K562 (cell line): ENCODE measurements at regions not wholly inside any gene's neighbourhood (a gene's known extent, or its start where the extent isn't known, plus 50 kb on each side); places are given as distances from the start of the nearest gene placed in this dataset.

Source experiments
- CTCF ChIP-seq, 3 experiments: IDR thresholded peaks in 2 of 3; conservative IDR thresholded peaks in 1 of 3; 2 replicates each; pipeline ENCODE4 v1.5.1; 2011 to 2012; ENCODE audit warnings: low read length in 3 of 3, mild to moderate bottlenecking in 3 of 3, control low read depth in 2 of 3, improper control_type of control experiment in 1 of 3, inconsistent platforms in 1 of 3, low read depth in 1 of 3, mixed read lengths in 1 of 3, moderate library complexity in 1 of 3; ENCODE audit not compliant: insufficient read depth in 2 of 3
- EP300 ChIP-seq: IDR thresholded peaks from 2 replicates; pipeline ENCODE4 v1.6.1; 2012; ENCODE audit warnings: low read length, improper control_type of control experiment
- ESRRA ChIP-seq: fragments of 450-650 bp; IDR thresholded peaks from 2 replicates; pipeline ENCODE4 v1.6.1; 2014; ENCODE audit warnings: low read depth, mild to moderate bottlenecking, moderate library complexity, borderline replicate concordance
- POLR2A ChIP-seq: fragments of 450-650 bp; conservative IDR thresholded peaks from 2 replicates; pipeline ENCODE4 v1.6.1; 2016
- SMC3 ChIP-seq: conservative IDR thresholded peaks from 2 replicates; pipeline ENCODE4 v1.6.1; 2011; ENCODE audit warnings: low read depth, low read length, improper control_type of control experiment; ENCODE audit not compliant: insufficient read depth
- SP1 ChIP-seq: sonication (generic); formaldehyde crosslinking; IDR thresholded peaks from 2 replicates; pipeline ENCODE4 v1.8.1; 2022; ENCODE audit warnings: mild to moderate bottlenecking, missing genetic modification reagents
- TAF1 ChIP-seq: IDR thresholded peaks from 2 replicates; pipeline ENCODE4 v1.6.1; 2011; ENCODE audit warnings: mild to moderate bottlenecking, low read length, moderate library complexity; ENCODE audit not compliant: insufficient read depth, control insufficient read depth, severe bottlenecking; ENCODE audit errors: extremely low read depth
- TEAD4 ChIP-seq, 2 experiments: sonication (generic) in 1 of 2; formaldehyde crosslinking in 1 of 2; IDR thresholded peaks; 2 replicates each; pipeline versions ENCODE4 v1.6.1 to v1.8.0; 2012 to 2022; ENCODE audit warnings: borderline replicate concordance in 1 of 2, inconsistent platforms in 1 of 2, low read length in 1 of 2, mild to moderate bottlenecking in 1 of 2, missing genetic modification reagents in 1 of 2
- USF2 ChIP-seq: sonication (generic); formaldehyde crosslinking; IDR thresholded peaks from 2 replicates; pipeline ENCODE4 v1.5.0; 2020; ENCODE audit warnings: missing genetic modification reagents
- ZNF140 ChIP-seq: fragments of 250-450 bp; sonication (Bioruptor Pico); IDR thresholded peaks from 2 replicates; pipeline ENCODE4 v1.8.0; 2021; ENCODE audit warnings: moderate library complexity, mild to moderate bottlenecking, inconsistent platforms
- ZNF175 ChIP-seq: fragments of 200-800 bp; sonication (Bioruptor generic); IDR thresholded peaks from 2 replicates; pipeline ENCODE4 v1.6.1; 2016; ENCODE audit warnings: low read depth, mild to moderate bottlenecking, missing genetic modification characterization, missing compliant biosample characterization
- ZNF507 ChIP-seq: conservative IDR thresholded peaks from 2 replicates; pipeline ENCODE4 v1.6.1; 2017; ENCODE audit warnings: missing genetic modification characterization, missing compliant biosample characterization
- ZNF717 ChIP-seq: fragments of 250-450 bp; sonication (Bioruptor Pico); IDR thresholded peaks from 2 replicates; pipeline ENCODE4 v1.5.0; 2021
- ZNF740 ChIP-seq, 3 experiments: fragments of 200-800 bp in 1 of 3; sonication (Bioruptor generic) in 1 of 3; sonication (generic) in 1 of 3; formaldehyde crosslinking in 1 of 3; IDR thresholded peaks; 2 replicates each; pipeline versions ENCODE4 v1.6.1 to v1.8.0; 2016 to 2022; ENCODE audit warnings: mild to moderate bottlenecking in 2 of 3, missing compliant biosample characterization in 2 of 3, missing genetic modification characterization in 2 of 3, missing genetic modification reagents in 1 of 3

- no peak for TF ChIP-seq ZNF507
- TF ChIP-seq EP300, result no peak
- no peak for TF ChIP-seq POLR2A
- no peak for TF ChIP-seq TAF1
- TF ChIP-seq CTCF (IDR thresholded peaks at IDR 0.05 in 2 of 3, conservative IDR thresholded peaks at IDR 0.05 in 1 of 3; ENCODE audit: insufficient read depth in 2 of 3, low read depth in 1 of 3, low read length in 3 of 3), result no peak
- TF ChIP-seq ZNF140 (CRISPR knock-in tag), result no peak
- TF ChIP-seq ZNF175, result no peak
- no peak for TF ChIP-seq SMC3
- no peak for TF ChIP-seq ZNF740 (CRISPR knock-in tag; IDR thresholded peaks at IDR 0.05)
- no peak for TF ChIP-seq ZNF740 (tag; IDR thresholded peaks at IDR 0.05)
- no peak for TF ChIP-seq TEAD4 (IDR thresholded peaks at IDR 0.05; ENCODE audit: low read length)
- no peak for TF ChIP-seq TEAD4 (CRISPR knock-in tag; IDR thresholded peaks at IDR 0.05; ENCODE audit: borderline replicate concordance)
- no peak for TF ChIP-seq ESRRA
- TF ChIP-seq SP1 (CRISPR knock-in tag), result no peak
- TF ChIP-seq USF2 (CRISPR knock-in tag), result no peak
- no peak for TF ChIP-seq ZNF717 (CRISPR knock-in tag)
These were observed 61.1 kb upstream of the C1QTNF7 start for GRCh38 chr4:15366721-15367120.
